H9 (cell line): ENCODE measurements at regions not wholly inside any gene's neighbourhood (a gene's known extent, or its start where the extent isn't known, plus 50 kb on each side); places are given as distances from the start of the nearest gene placed in this dataset.

Source experiments
- DNase-seq: peaks from one replicate; pipeline ENCODE4 v3.0.0-alpha.2; 2017
- H2AFZ ChIP-seq: one replicate; pipeline ENCODE4 v1.6.1; 2013; ENCODE audit warnings: mild to moderate bottlenecking, low read length, control low read depth, moderate library complexity
- H2AK5ac ChIP-seq: 2 replicates; pipeline ENCODE4 v1.6.1; 2013; ENCODE audit warnings: low read length, control low read depth, mixed read lengths; ENCODE audit not compliant: insufficient read length
- H2BK120ac ChIP-seq: one replicate; pipeline ENCODE4 v1.6.1; 2013; ENCODE audit warnings: low read depth, mild to moderate bottlenecking, low read length, control low read depth, inconsistent platforms; ENCODE audit not compliant: poor library complexity, severe bottlenecking
- H2BK12ac ChIP-seq: 2 replicates; pipeline ENCODE4 v1.6.1; 2013; ENCODE audit warnings: low read length, control low read depth, mixed read lengths, low read depth; ENCODE audit not compliant: insufficient read length
- H2BK15ac ChIP-seq: 2 replicates; pipeline ENCODE4 v1.6.1; 2013; ENCODE audit warnings: low read depth, low read length, control low read depth
- H2BK20ac ChIP-seq: one replicate; pipeline ENCODE4 v1.6.1; 2013; ENCODE audit warnings: low read depth, mild to moderate bottlenecking, low read length, control low read depth, inconsistent platforms; ENCODE audit not compliant: poor library complexity, severe bottlenecking
- H2BK5ac ChIP-seq: 2 replicates; pipeline ENCODE4 v1.6.1; 2013; ENCODE audit warnings: low read length, control low read depth, mixed read lengths; ENCODE audit not compliant: insufficient read length
- H3K14ac ChIP-seq: 2 replicates; pipeline ENCODE4 v1.6.1; 2013; ENCODE audit warnings: low read length, control low read depth; ENCODE audit not compliant: insufficient read depth
- H3K18ac ChIP-seq: 2 replicates; pipeline ENCODE4 v1.6.1; 2013; ENCODE audit warnings: low read depth, mild to moderate bottlenecking, mixed read lengths, low read length, control low read depth; ENCODE audit not compliant: insufficient read length
- H3K23ac ChIP-seq: 2 replicates; pipeline ENCODE4 v1.6.1; 2013; ENCODE audit warnings: low read length, control low read depth, mixed read lengths, low read depth; ENCODE audit not compliant: insufficient read length
- H3K23me2 ChIP-seq: 2 replicates; pipeline ENCODE4 v1.6.1; 2013; ENCODE audit warnings: low read depth, mild to moderate bottlenecking, mixed read lengths, low read length, control low read depth; ENCODE audit not compliant: insufficient read length, poor library complexity, severe bottlenecking
- H3K27ac ChIP-seq: 2 replicates; pipeline ENCODE4 v1.5.1; 2013; ENCODE audit warnings: low read length, control low read depth, mixed read lengths, low read depth; ENCODE audit not compliant: insufficient read length
- H3K27me3 ChIP-seq: 2 replicates; pipeline ENCODE4 v1.6.1; 2013; ENCODE audit warnings: low read length, control low read depth, inconsistent platforms; ENCODE audit not compliant: insufficient read depth
- H3K4ac ChIP-seq: 2 replicates; pipeline ENCODE4 v1.6.1; 2013; ENCODE audit warnings: low read depth, mild to moderate bottlenecking, control low read depth, inconsistent platforms, low read length, moderate library complexity
- H3K4me1 ChIP-seq: 2 replicates; pipeline ENCODE4 v1.6.1; 2013; ENCODE audit warnings: low read length, control low read depth, inconsistent platforms; ENCODE audit not compliant: insufficient read depth
- H3K4me2 ChIP-seq: 2 replicates; pipeline ENCODE4 v1.6.1; 2013; ENCODE audit warnings: low read length, control low read depth, mixed read lengths; ENCODE audit not compliant: insufficient read length, insufficient read depth
- H3K56ac ChIP-seq: 2 replicates; pipeline ENCODE4 v1.6.1; 2013; ENCODE audit warnings: low read depth, mild to moderate bottlenecking, mixed read lengths, low read length, control low read depth; ENCODE audit not compliant: insufficient read length
- H3K79me1 ChIP-seq: 2 replicates; pipeline ENCODE4 v1.6.1; 2013; ENCODE audit warnings: low read depth, mild to moderate bottlenecking, moderate library complexity, low read length, control low read depth, inconsistent platforms; ENCODE audit not compliant: insufficient read depth, poor library complexity, severe bottlenecking
- H3K79me2 ChIP-seq: 2 replicates; pipeline ENCODE4 v1.6.1; 2013; ENCODE audit warnings: low read length, control low read depth, inconsistent platforms; ENCODE audit not compliant: insufficient read depth
- H3K9ac ChIP-seq: 2 replicates; pipeline ENCODE4 v1.6.1; 2013; ENCODE audit warnings: low read length, control low read depth, mixed read lengths; ENCODE audit not compliant: insufficient read length; ENCODE audit errors: extremely low read depth
- H3K9me3 ChIP-seq: one replicate; pipeline ENCODE4 v1.6.1; 2013; ENCODE audit warnings: low read depth, low read length, inconsistent platforms; ENCODE audit not compliant: control insufficient read depth
- H3T11ph ChIP-seq: one replicate; pipeline ENCODE4 v1.6.1; 2013; ENCODE audit warnings: mild to moderate bottlenecking, low read length, control low read depth, inconsistent platforms
- H4K20me1 ChIP-seq: one replicate; pipeline ENCODE4 v1.6.1; 2013; ENCODE audit not compliant: control insufficient read depth, insufficient read length, insufficient read depth
- H4K5ac ChIP-seq: 2 replicates; pipeline ENCODE4 v1.6.1; 2013; ENCODE audit warnings: low read depth, mild to moderate bottlenecking, mixed read lengths, low read length, control low read depth; ENCODE audit not compliant: insufficient read length
- H4K8ac ChIP-seq: replicated peaks from 2 replicates; pipeline ENCODE4 v1.6.1; 2013; ENCODE audit warnings: low read length, control low read depth, mixed read lengths, low read depth; ENCODE audit not compliant: insufficient read length
- H4K91ac ChIP-seq: 2 replicates; pipeline ENCODE4 v1.6.1; 2013; ENCODE audit warnings: low read depth, mild to moderate bottlenecking, moderate library complexity, mixed read lengths, low read length, control low read depth; ENCODE audit not compliant: insufficient read length
- H3K27ac Mint-ChIP-seq, 3 experiments: 2 replicates in 2 of 3; 3 replicates in 1 of 3; pipeline ENCODE4 v1.8.0; 2020 to 2021; ENCODE audit warnings: mixed read lengths in 3 of 3, mild to moderate bottlenecking in 1 of 3, moderate library complexity in 1 of 3
- H3K27me3 Mint-ChIP-seq: 2 replicates; pipeline ENCODE4 v1.8.0; 2021; ENCODE audit warnings: low read depth, mild to moderate bottlenecking, moderate library complexity, mixed read lengths
- H3K36me3 Mint-ChIP-seq, 3 experiments: 2 replicates in 2 of 3; 3 replicates in 1 of 3; pipeline ENCODE4 v1.8.0; 2020 to 2021; ENCODE audit warnings: low read depth in 3 of 3, mixed read lengths in 3 of 3; ENCODE audit not compliant: insufficient read depth in 1 of 3
- H3K4me1 Mint-ChIP-seq, 2 experiments: 2 replicates each; pipeline ENCODE4 v1.8.0; 2020; ENCODE audit warnings: mixed read lengths in 2 of 2
- H3K4me3 Mint-ChIP-seq, 2 experiments: 2 replicates in 1 of 2; 3 replicates in 1 of 2; pipeline ENCODE4 v1.8.0; 2020 to 2021; ENCODE audit warnings: mild to moderate bottlenecking in 2 of 2, mixed read lengths in 2 of 2, moderate library complexity in 1 of 2
- H3K9me3 Mint-ChIP-seq, 2 experiments: 2 replicates in 1 of 2; 3 replicates in 1 of 2; pipeline ENCODE4 v1.8.0; 2020; ENCODE audit warnings: mild to moderate bottlenecking in 2 of 2, mixed read lengths in 2 of 2, moderate library complexity in 1 of 2
- CTCF ChIP-seq: fragments of 200-600 bp; sonication (generic); conservative IDR thresholded peaks from 3 replicates; pipeline ENCODE4 v1.8.0; 2021; ENCODE audit warnings: antibody characterized with exemption, mild to moderate bottlenecking
- WGBS: extraction: QIAGEN DNeasy Blood & Tissue Kit; methylation state at CpG from one replicate; pipeline ENCODE4 v1.1.7; 2013; ENCODE audit warnings: missing lambda C conversion rate, low lambda C conversion rate, mixed read lengths; ENCODE audit not compliant: insufficient read length; ENCODE audit errors: extremely low coverage; 5-methylcytosine and 5-hydroxymethylcytosine counted together

DNA sequence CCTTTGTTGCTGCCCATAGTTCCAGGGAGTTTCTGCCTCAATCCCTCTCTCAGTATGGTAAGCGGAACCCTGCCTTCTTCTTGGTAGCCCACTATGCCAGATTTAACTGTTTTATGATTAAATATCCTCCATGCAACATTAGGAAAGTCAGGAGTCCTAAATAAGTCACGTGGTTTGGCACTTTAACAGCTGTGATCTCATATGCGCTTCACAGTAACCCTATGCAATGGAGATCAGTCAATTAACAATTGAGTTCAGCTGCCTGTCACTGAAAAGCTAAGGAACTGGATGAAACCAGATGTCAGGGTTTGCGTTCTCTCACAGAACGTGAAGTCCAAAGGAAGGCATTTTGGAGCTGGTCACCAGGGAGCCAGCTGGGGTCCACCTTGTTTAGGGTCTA, 81.6 kb downstream of the PSMB1 start:
- H3K79me1 ChIP-seq = no peaks in the 10 kb centered on the region
- TF ChIP-seq CTCF = no peak
- H3K23me2 ChIP-seq = no peaks in the 10 kb centered on the region
- H3K14ac ChIP-seq = no peak overlapping the region
- H2BK5ac ChIP-seq = no peak overlapping the region
- no peak overlapping the region for H3K4me3 Mint-ChIP-seq
- no peaks in the 10 kb centered on the region for H3K27me3 ChIP-seq
- no peak overlapping the region for H3K18ac ChIP-seq
- no peak overlapping the region for H4K8ac ChIP-seq
- no peak overlapping the region for H4K5ac ChIP-seq
- no peak overlapping the region for H4K91ac ChIP-seq
- no peak overlapping the region for H2BK15ac ChIP-seq
- no peak overlapping the region for H2BK120ac ChIP-seq
- no peaks in the 10 kb centered on the region for H3K4me1 Mint-ChIP-seq
- peaks cover 5% of the 10 kb centered on the region for H3K27me3 Mint-ChIP-seq
- H3K4me1 ChIP-seq = no peaks in the 10 kb centered on the region
- no peak overlapping the region for H2AFZ ChIP-seq
- H3K56ac ChIP-seq = no peak overlapping the region
- H3K4ac ChIP-seq = no peak overlapping the region
- H3K9me3 Mint-ChIP-seq = peaks cover 10% of the 10 kb centered on the region in 2 experiments
- H3K9ac ChIP-seq = no peak overlapping the region
- H3K36me3 Mint-ChIP-seq = peaks cover 4 to 10% (median 5%) of the 10 kb centered on the region in 3 experiments; a peak in 5 of 7 replicates
- H3K4me2 ChIP-seq = no peak overlapping the region
- H3T11ph ChIP-seq = no peak overlapping the region
- H3K27ac ChIP-seq = no peak overlapping the region
- H3K9me3 ChIP-seq = peaks cover 7% of the 10 kb centered on the region
- no peak overlapping the region for H3K23ac ChIP-seq
- no peak overlapping the region; a peak in 1 of 7 replicates for H3K27ac Mint-ChIP-seq
- no peaks in the 10 kb centered on the region for H3K79me2 ChIP-seq
- H4K20me1 ChIP-seq = no peaks in the 10 kb centered on the region
- DNase-seq = no peak
- H2BK20ac ChIP-seq = no peak overlapping the region
- no CpG with 5 or more reads among the region's 5 CpGs for WGBS
- H2BK12ac ChIP-seq = no peak overlapping the region
- no peak overlapping the region for H2AK5ac ChIP-seq
